Fibroblast of lung (primary cell): ENCODE measurements at regions not wholly inside any gene's neighbourhood (a gene's known extent, or its start where the extent isn't known, plus 50 kb on each side); places are given as distances from the start of the nearest gene placed in this dataset.
A peak's percentile ranks its signal among the peaks of the same experiment; 100 is the strongest.

Source experiments
- DNase-seq, 2 donors: peaks; one replicate each; pipeline versions ENCODE4 v3.0.0 to v3.0.0-alpha.2; 2010; ENCODE audit warnings: low read depth in 2 of 2
- H2AFZ ChIP-seq: 2 replicates; pipeline ENCODE4 v1.5.1; 2012; ENCODE audit warnings: low read length, control low read depth, inconsistent platforms
- H3K27ac ChIP-seq: 2 replicates; pipeline ENCODE4 v1.5.1; 2011; ENCODE audit warnings: low read length, control low read depth; ENCODE audit not compliant: insufficient read depth
- H3K27me3 ChIP-seq: 2 replicates; pipeline ENCODE4 v1.5.1; 2011; ENCODE audit warnings: mild to moderate bottlenecking, low read length; ENCODE audit not compliant: control insufficient read depth, insufficient read depth
- H3K36me3 ChIP-seq: 2 replicates; pipeline ENCODE4 v1.5.1; 2011; ENCODE audit warnings: low read length; ENCODE audit not compliant: control insufficient read depth, insufficient read depth
- H3K4me1 ChIP-seq: 2 replicates; pipeline ENCODE4 v1.5.1; 2011; ENCODE audit warnings: low read length; ENCODE audit not compliant: control insufficient read depth, insufficient read depth; ENCODE audit errors: extremely low read depth
- H3K4me2 ChIP-seq: 2 replicates; pipeline ENCODE4 v1.5.1; 2011; ENCODE audit warnings: low read length, control low read depth; ENCODE audit not compliant: insufficient read depth; ENCODE audit errors: extremely low read depth
- H3K4me3 ChIP-seq, 4 experiments: fragments of 200-600 bp in 1 of 4; sonication (generic) in 1 of 4; replicated peaks in 1 of 4; 2 replicates each; pipeline ENCODE4 v1.5.1; 2011 to 2016; ENCODE audit warnings: low read length in 4 of 4, low read depth in 3 of 4, mild to moderate bottlenecking in 3 of 4, control low read depth in 2 of 4, inconsistent platforms in 1 of 4, mixed read lengths in 1 of 4; ENCODE audit not compliant: insufficient read depth in 1 of 4; ENCODE audit errors: control extremely low read depth in 1 of 4
- H3K79me2 ChIP-seq: 2 replicates; pipeline ENCODE4 v1.5.1; 2012; ENCODE audit warnings: mild to moderate bottlenecking, low read length, inconsistent platforms; ENCODE audit not compliant: control insufficient read depth, insufficient read depth
- H3K9ac ChIP-seq: 2 replicates; pipeline ENCODE4 v1.5.1; 2011; ENCODE audit warnings: mild to moderate bottlenecking, low read length, control low read depth; ENCODE audit not compliant: insufficient read depth
- H3K9me3 ChIP-seq: 2 replicates; pipeline ENCODE4 v1.5.1; 2012; ENCODE audit warnings: low read depth, low read length; ENCODE audit not compliant: control insufficient read depth, insufficient read depth
- H4K20me1 ChIP-seq: 2 replicates; pipeline ENCODE4 v1.5.1; 2011; ENCODE audit warnings: low read length; ENCODE audit not compliant: control insufficient read depth, insufficient read depth; ENCODE audit errors: extremely low read depth
- EZH2 ChIP-seq: IDR thresholded peaks from 2 replicates; pipeline ENCODE4 v1.5.1; 2012; ENCODE audit warnings: low read length, control low read depth, mild to moderate bottlenecking; ENCODE audit errors: missing control alignments
- TF ChIP-seq, protein P1 (sequence below), 2 donors: IDR thresholded peaks in 1 of 2; conservative IDR thresholded peaks in 1 of 2; 1 replicate in 1 of 2; 2 replicates in 1 of 2; pipeline ENCODE4 v1.5.1; 2011 to 2012; ENCODE audit warnings: low read length in 2 of 2, control low read depth in 1 of 2, inconsistent platforms in 1 of 2, low read depth in 1 of 2, mild to moderate bottlenecking in 1 of 2

- H3K4me2 ChIP-seq: no peak overlapping the region
- no peaks in the 10 kb centered on the region for H3K4me1 ChIP-seq
- H3K27ac ChIP-seq: no peak overlapping the region
- H3K79me2 ChIP-seq: no peaks in the 10 kb centered on the region
- H3K9me3 ChIP-seq: no peaks in the 10 kb centered on the region
- TF ChIP-seq EZH2: no peak
- TF ChIP-seq, protein P1, sequence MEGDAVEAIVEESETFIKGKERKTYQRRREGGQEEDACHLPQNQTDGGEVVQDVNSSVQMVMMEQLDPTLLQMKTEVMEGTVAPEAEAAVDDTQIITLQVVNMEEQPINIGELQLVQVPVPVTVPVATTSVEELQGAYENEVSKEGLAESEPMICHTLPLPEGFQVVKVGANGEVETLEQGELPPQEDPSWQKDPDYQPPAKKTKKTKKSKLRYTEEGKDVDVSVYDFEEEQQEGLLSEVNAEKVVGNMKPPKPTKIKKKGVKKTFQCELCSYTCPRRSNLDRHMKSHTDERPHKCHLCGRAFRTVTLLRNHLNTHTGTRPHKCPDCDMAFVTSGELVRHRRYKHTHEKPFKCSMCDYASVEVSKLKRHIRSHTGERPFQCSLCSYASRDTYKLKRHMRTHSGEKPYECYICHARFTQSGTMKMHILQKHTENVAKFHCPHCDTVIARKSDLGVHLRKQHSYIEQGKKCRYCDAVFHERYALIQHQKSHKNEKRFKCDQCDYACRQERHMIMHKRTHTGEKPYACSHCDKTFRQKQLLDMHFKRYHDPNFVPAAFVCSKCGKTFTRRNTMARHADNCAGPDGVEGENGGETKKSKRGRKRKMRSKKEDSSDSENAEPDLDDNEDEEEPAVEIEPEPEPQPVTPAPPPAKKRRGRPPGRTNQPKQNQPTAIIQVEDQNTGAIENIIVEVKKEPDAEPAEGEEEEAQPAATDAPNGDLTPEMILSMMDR (conservative IDR thresholded peaks at IDR 0.05 in 1 of 2, IDR thresholded peaks at IDR 0.05 in 1 of 2; ENCODE audit: low read depth in 1 of 2, low read length in 2 of 2): no peak
- H4K20me1 ChIP-seq: no peaks in the 10 kb centered on the region
- no peaks in the 10 kb centered on the region for H3K36me3 ChIP-seq
- no peak for DNase-seq
- no peaks in the 10 kb centered on the region for H3K27me3 ChIP-seq
- no peak overlapping the region for H2AFZ ChIP-seq
- H3K9ac ChIP-seq: no peak overlapping the region
- no peak overlapping the region for H3K4me3 ChIP-seq
These were observed 183.7 kb downstream of the GALC start for GRCh38 chr14:87809261-87809660.

DNA sequence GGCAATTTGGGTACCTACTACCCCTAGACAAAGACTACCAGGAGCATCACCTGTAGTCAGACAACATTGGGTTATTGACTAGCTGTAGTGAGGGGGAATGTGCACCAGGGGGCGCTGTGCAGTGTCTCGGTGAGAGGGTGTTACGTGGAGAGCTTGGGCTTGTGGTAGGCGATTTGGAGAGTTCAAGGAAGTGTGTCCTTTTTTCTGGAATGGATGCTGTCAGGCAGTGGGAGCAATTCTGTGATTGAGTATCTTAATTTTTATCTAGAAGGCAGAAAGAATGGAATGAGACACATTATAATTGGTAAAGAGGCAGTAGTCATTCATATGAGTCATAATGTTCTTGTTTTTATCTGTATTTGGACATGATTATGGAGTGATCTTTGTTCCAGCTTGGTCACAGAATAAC lies 187.7 kb downstream of the GALC start:
- Histone ChIP-seq H3K79me2 (no peaks in the 10 kb centered on the region), H3K27me3 (no peaks in the 10 kb centered on the region), H2AFZ (no peak overlapping the region), H3K4me1 (no peaks in the 10 kb centered on the region), H3K9ac (no peak overlapping the region), H4K20me1 (no peaks in the 10 kb centered on the region), H3K36me3 (no peaks in the 10 kb centered on the region), H3K4me3 (no peak overlapping the region), H3K9me3 (no peaks in the 10 kb centered on the region), H3K4me2 (no peak overlapping the region), H3K27ac (no peak overlapping the region)
- TF ChIP-seq, protein P1 (conservative IDR thresholded peaks at IDR 0.05 in 1 of 2, IDR thresholded peaks at IDR 0.05 in 1 of 2; ENCODE audit: low read depth in 1 of 2, low read length in 2 of 2): peak; percentile 33 to 38
- TF ChIP-seq EZH2: no peak
- peak in 1 of 2 donors; percentile 74 for DNase-seq

DNA sequence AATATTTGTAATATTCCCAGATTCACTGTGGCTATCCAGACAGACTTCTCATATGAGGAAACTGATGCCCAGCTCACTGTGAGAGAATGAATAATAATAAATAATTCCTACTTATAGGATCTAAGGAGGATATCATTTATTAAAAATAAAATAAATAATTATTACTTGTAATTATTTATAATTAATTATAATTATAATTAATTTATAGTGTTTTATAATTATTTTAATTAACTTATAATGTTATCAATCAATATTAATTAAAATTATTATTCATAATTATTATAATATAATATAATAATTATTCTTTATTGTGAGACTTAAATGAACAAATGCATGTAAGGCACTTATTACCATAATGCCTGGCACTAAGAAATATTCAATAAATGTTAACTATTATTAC lies 192.8 kb downstream of the GALC start:
- no peaks in the 10 kb centered on the region for H3K27me3 ChIP-seq
- no peak overlapping the region for H3K4me3 ChIP-seq
- no peaks in the 10 kb centered on the region for H3K79me2 ChIP-seq
- H3K36me3 ChIP-seq: no peaks in the 10 kb centered on the region
- H3K4me1 ChIP-seq: no peaks in the 10 kb centered on the region
- H3K9ac ChIP-seq: no peak overlapping the region
- no peaks in the 10 kb centered on the region for H4K20me1 ChIP-seq
- no peak overlapping the region for H2AFZ ChIP-seq
- no peak overlapping the region for H3K4me2 ChIP-seq
- H3K27ac ChIP-seq: no peak overlapping the region
- no peak for DNase-seq
- H3K9me3 ChIP-seq: no peaks in the 10 kb centered on the region
- TF ChIP-seq, protein P1 (conservative IDR thresholded peaks at IDR 0.05 in 1 of 2, IDR thresholded peaks at IDR 0.05 in 1 of 2; ENCODE audit: low read depth in 1 of 2, low read length in 2 of 2): no peak
- no peak for TF ChIP-seq EZH2
